ENCODE measurements at regions not wholly inside any gene's neighbourhood (a gene's known extent, or its start where the extent isn't known, plus 50 kb on each side); places are given as distances from the start of the nearest gene placed in this dataset.

DNA sequence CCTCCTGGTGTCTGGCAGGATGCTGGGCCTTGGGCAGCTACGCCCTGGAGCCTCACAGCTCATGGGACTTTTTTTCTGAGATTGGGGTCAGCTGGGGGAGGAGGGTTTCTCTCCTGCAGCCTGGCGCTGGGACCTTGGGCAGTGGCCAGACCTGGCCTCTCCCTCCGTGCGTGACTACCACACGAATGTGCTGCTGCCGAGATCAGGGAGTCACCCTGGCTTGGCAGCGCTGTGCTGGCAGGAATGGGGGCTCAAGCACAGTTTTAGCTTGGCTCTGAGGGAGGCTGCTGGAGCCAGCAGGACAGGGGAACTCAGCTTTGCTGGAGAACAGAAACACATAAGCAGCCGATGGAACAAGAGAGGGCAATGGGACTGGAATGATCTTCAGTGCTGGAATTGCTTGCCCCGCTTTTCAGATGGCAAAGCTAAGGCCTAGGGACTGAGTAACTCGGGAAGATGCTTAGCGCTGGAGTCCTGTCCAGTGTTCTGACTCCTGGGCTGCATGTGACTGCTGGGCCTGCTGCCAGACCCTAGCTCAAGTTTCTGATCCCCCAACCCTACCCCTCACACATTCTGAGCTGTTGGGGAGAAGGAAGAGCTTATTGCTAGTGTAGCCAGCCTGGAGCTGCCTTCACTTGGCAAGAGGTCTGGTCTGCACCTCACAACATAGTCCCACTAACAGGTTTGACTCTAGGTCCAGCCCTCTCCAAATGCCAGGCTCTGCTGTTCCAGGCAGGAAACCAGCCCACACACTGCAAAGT, 69.9 kb downstream of the NAV1 start:
- RAD21 ChIA-PET (ENCODE audit: low non-redundant PET in 1 of 2, low total read pairs in 2 of 2, uncharacterized antibody in 2 of 2, unreplicated experiment in 2 of 2), result no interaction called here
- Histone ChIP-seq H3K27ac (ENCODE audit: low read depth, low read length) (no peak overlapping the region), H3K36me3 (ENCODE audit: control insufficient read depth in 1 of 2, insufficient read depth in 2 of 2, low read length in 2 of 2) (no peaks in the 10 kb centered on the region), H3K9me2 (ENCODE audit: insufficient read depth) (no peaks in the 10 kb centered on the region), H3K9ac (ENCODE audit: low read length) (no peak overlapping the region), H3K9me3 (ENCODE audit: control insufficient read depth in 1 of 2, insufficient read depth in 1 of 2, low read depth in 1 of 2, low read length in 2 of 2) (no peaks in the 10 kb centered on the region), H4K20me1 (ENCODE audit: insufficient read depth) (no peaks in the 10 kb centered on the region; the same call in 1 of the 2 replicates), H3K4me3 (replicated peaks in 1 of 2; ENCODE audit: low read depth in 1 of 2, low read length in 2 of 2) (no peak overlapping the region), H3K27me3 (ENCODE audit: insufficient read depth, low read length) (peaks cover 12% of the 10 kb centered on the region; the same call in 1 of the 2 replicates), H2AFZ (ENCODE audit: low read depth, low read length, poor library complexity, severe bottlenecking) (no peak overlapping the region), H3K4me1 (ENCODE audit: control insufficient read depth in 1 of 2, insufficient read depth in 2 of 2, low read length in 2 of 2) (no peaks in the 10 kb centered on the region), H3K79me2 (ENCODE audit: insufficient read depth, low read length) (no peaks in the 10 kb centered on the region), H3K4me2 (ENCODE audit: low read length) (no peak overlapping the region)
- BruUV-seq (replicated peaks), result no TSS peak
- ATAC-seq (no peak), DNase-seq (ENCODE audit: low read depth, low spot score) (no peak)
- POLR2A ChIA-PET, result no interaction called here
- intact Hi-C loops (cut with micrococcal nuclease), result no loop called here
- TF ChIP-seq CBX3 (IDR thresholded peaks at IDR 0.05; ENCODE audit: low read depth) (no peak), YY1 (IDR thresholded peaks at IDR 0.05; ENCODE audit: extremely low read depth, insufficient replicate concordance, low read depth, low read length) (no peak), EGR1 (IDR thresholded peaks at IDR 0.05; ENCODE audit: low read depth) (no peak), RAD21 (IDR thresholded peaks at IDR 0.05; ENCODE audit: low read depth) (no peak)
- TF ChIP-seq, protein P1, sequence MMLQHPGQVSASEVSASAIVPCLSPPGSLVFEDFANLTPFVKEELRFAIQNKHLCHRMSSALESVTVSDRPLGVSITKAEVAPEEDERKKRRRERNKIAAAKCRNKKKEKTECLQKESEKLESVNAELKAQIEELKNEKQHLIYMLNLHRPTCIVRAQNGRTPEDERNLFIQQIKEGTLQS (IDR thresholded peaks at IDR 0.05), result no peak
- TF ChIP-seq, protein P2, sequence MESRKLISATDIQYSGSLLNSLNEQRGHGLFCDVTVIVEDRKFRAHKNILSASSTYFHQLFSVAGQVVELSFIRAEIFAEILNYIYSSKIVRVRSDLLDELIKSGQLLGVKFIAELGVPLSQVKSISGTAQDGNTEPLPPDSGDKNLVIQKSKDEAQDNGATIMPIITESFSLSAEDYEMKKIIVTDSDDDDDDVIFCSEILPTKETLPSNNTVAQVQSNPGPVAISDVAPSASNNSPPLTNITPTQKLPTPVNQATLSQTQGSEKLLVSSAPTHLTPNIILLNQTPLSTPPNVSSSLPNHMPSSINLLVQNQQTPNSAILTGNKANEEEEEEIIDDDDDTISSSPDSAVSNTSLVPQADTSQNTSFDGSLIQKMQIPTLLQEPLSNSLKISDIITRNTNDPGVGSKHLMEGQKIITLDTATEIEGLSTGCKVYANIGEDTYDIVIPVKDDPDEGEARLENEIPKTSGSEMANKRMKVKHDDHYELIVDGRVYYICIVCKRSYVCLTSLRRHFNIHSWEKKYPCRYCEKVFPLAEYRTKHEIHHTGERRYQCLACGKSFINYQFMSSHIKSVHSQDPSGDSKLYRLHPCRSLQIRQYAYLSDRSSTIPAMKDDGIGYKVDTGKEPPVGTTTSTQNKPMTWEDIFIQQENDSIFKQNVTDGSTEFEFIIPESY (IDR thresholded peaks at IDR 0.05; ENCODE audit: extremely low read depth, insufficient replicate concordance, low read length), result no peak
- TF ChIP-seq, protein P3, sequence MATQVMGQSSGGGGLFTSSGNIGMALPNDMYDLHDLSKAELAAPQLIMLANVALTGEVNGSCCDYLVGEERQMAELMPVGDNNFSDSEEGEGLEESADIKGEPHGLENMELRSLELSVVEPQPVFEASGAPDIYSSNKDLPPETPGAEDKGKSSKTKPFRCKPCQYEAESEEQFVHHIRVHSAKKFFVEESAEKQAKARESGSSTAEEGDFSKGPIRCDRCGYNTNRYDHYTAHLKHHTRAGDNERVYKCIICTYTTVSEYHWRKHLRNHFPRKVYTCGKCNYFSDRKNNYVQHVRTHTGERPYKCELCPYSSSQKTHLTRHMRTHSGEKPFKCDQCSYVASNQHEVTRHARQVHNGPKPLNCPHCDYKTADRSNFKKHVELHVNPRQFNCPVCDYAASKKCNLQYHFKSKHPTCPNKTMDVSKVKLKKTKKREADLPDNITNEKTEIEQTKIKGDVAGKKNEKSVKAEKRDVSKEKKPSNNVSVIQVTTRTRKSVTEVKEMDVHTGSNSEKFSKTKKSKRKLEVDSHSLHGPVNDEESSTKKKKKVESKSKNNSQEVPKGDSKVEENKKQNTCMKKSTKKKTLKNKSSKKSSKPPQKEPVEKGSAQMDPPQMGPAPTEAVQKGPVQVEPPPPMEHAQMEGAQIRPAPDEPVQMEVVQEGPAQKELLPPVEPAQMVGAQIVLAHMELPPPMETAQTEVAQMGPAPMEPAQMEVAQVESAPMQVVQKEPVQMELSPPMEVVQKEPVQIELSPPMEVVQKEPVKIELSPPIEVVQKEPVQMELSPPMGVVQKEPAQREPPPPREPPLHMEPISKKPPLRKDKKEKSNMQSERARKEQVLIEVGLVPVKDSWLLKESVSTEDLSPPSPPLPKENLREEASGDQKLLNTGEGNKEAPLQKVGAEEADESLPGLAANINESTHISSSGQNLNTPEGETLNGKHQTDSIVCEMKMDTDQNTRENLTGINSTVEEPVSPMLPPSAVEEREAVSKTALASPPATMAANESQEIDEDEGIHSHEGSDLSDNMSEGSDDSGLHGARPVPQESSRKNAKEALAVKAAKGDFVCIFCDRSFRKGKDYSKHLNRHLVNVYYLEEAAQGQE (IDR thresholded peaks at IDR 0.05; ENCODE audit: low read depth), result no peak
- TF ChIP-seq, protein P4, sequence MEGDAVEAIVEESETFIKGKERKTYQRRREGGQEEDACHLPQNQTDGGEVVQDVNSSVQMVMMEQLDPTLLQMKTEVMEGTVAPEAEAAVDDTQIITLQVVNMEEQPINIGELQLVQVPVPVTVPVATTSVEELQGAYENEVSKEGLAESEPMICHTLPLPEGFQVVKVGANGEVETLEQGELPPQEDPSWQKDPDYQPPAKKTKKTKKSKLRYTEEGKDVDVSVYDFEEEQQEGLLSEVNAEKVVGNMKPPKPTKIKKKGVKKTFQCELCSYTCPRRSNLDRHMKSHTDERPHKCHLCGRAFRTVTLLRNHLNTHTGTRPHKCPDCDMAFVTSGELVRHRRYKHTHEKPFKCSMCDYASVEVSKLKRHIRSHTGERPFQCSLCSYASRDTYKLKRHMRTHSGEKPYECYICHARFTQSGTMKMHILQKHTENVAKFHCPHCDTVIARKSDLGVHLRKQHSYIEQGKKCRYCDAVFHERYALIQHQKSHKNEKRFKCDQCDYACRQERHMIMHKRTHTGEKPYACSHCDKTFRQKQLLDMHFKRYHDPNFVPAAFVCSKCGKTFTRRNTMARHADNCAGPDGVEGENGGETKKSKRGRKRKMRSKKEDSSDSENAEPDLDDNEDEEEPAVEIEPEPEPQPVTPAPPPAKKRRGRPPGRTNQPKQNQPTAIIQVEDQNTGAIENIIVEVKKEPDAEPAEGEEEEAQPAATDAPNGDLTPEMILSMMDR (IDR thresholded peaks at IDR 0.05 in 2 of 3, conservative IDR thresholded peaks at IDR 0.05 in 1 of 3; ENCODE audit: borderline replicate concordance in 1 of 3, insufficient read depth in 1 of 3, low read depth in 2 of 3, low read length in 2 of 3), result no peak
- CTCF ChIA-PET, result no interaction called here
